ENCODE measurements at regions not wholly inside any gene's neighbourhood (a gene's known extent, or its start where the extent isn't known, plus 50 kb on each side); places are given as distances from the start of the nearest gene placed in this dataset.

- TF ChIP-seq CTCF (IDR thresholded peaks at IDR 0.05; ENCODE audit: extremely low read depth in 1 of 2, insufficient read depth in 1 of 2, low read depth in 1 of 2, low read length in 2 of 2) = no peak
- TF ChIP-seq, protein P1, sequence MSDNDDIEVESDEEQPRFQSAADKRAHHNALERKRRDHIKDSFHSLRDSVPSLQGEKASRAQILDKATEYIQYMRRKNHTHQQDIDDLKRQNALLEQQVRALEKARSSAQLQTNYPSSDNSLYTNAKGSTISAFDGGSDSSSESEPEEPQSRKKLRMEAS (IDR thresholded peaks at IDR 0.05; ENCODE audit: insufficient read depth, insufficient read length) = no peak
- no peak for TF ChIP-seq POLR2A (IDR thresholded peaks at IDR 0.05; ENCODE audit: low read depth, low read length)
- no peak for TF ChIP-seq FOS (IDR thresholded peaks at IDR 0.05; ENCODE audit: borderline replicate concordance, insufficient read depth, low read length)
- TF ChIP-seq POLR2AphosphoS5 (IDR thresholded peaks at IDR 0.05; ENCODE audit: insufficient read depth, low read depth, low read length) = no peak
- no peak for TF ChIP-seq MYC (IDR thresholded peaks at IDR 0.05; ENCODE audit: low read depth, low read length)
These were observed 66.5 kb upstream of the ANKRD10 start for GRCh38 chr13:110981379-110981778.

All from endothelial cell of umbilical vein (primary cell).